T-helper 2 cell treated with Interferon-gamma antibody and Interleukin-4, amounts not matched to agents 100 ng/mL and 5 ng/mL, for 36 hours (primary cell): ENCODE measurements at regions not wholly inside any gene's neighbourhood (a gene's known extent, or its start where the extent isn't known, plus 50 kb on each side); places are given as distances from the start of the nearest gene placed in this dataset.
"Not testable (repeated sequence)": the region's sequence is repeated elsewhere in the genome, so short reads cannot be mapped to it uniquely, and the experiment has no call there.

Experiments
- intact Hi-C: fragments of 100-400 bp; cut with micrococcal nuclease; formaldehyde crosslinking; loops from one replicate; pipeline ENCODE4 v1.15.1; 2023

- intact Hi-C loops = no loop called here
Observed at GRCh38 chr14:21820631-21821030, 147.0 kb upstream of the OR4E1 start.

GRCh38 chr14:21819891-21820290, 146.3 kb upstream of the OR4E1 start:
- intact Hi-C loops = not testable (repeated sequence)

DNA sequence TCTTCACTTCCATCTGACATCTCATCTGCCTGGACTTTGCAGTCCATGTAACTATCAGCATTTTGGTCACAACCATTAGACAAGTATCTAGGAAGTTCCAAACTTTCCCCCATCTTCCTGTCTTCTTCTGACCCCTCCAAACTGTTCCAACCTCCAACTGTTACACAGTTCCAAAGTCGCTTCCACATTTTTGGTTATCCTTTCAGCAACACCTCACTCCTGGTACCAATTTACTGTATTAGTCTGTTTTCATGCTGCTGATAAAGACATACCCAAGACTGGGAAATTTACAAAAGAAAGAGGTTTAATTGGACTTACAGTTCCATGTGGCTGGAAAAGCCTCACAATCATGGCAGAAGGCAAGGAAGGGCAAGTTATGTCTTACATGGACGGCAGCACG, 143.4 kb upstream of the OR4E1 start:
- intact Hi-C loops = not testable (repeated sequence)

- intact Hi-C loops = no loop called here
Observed at GRCh38 chr14:21807975-21808374, 134.4 kb upstream of the OR4E1 start.

- intact Hi-C loops = no loop called here
Observed at GRCh38 chr14:21804981-21805380, 131.4 kb upstream of the OR4E1 start.

GRCh38 chr14:21802441-21802840, 128.8 kb upstream of the OR4E1 start:
- intact Hi-C loops = no loop called here

- intact Hi-C loops = no loop called here
Observed at GRCh38 chr14:21796916-21797315, 123.3 kb upstream of the OR4E1 start.

- intact Hi-C loops = no loop called here
Observed at GRCh38 chr14:21795456-21795855, 121.8 kb upstream of the OR4E1 start.

- intact Hi-C loops = no loop called here
Observed at GRCh38 chr14:21791749-21792148, 118.1 kb upstream of the OR4E1 start.

- intact Hi-C loops = not testable (repeated sequence)
Observed at GRCh38 chr14:21788687-21789086, 115.1 kb upstream of the OR4E1 start.

GRCh38 chr14:21787242-21787641, 113.6 kb upstream of the OR4E1 start:
- intact Hi-C loops = not testable (repeated sequence)

DNA sequence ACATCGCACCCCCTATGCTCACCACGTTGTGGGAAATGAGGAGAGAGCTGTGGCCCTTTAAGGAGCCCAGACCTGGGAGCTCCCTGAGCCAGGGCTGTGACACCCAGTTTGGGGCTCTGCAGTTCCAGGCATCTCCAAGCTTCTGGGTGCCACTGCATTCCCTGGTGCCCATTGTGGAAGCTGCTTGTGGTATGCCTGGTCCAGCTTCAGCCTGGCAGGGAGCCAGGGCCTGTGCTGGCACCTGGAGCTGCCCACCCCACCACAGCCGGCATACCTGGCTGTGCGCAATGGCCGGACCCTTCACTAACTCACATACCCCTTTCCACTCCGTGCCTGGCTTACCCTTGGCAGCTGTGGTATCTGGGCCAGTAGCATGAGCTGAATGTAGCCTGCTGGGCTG, 107.9 kb upstream of the OR4E1 start:
- intact Hi-C loops = no loop called here

- intact Hi-C loops = no loop called here
Observed at GRCh38 chr14:21780429-21781084, 106.9 kb upstream of the OR4E1 start.

GRCh38 chr14:21771671-21772070, 98.1 kb upstream of the OR4E1 start:
- intact Hi-C loops = no loop called here

- intact Hi-C loops = no loop called here
Observed at GRCh38 chr14:21768875-21769257, 95.2 kb upstream of the OR4E1 start.

GRCh38 chr14:21768116-21768874, 94.7 kb upstream of the OR4E1 start:
- intact Hi-C loops = no loop called here

GRCh38 chr14:21760360-21760759, 86.7 kb upstream of the OR4E1 start:
- intact Hi-C loops = not testable (repeated sequence)

- intact Hi-C loops = loop anchor here (10.0 kb wide), 1 partner anchor 785 kb away; no protein-coding TSS in a partner anchor
Observed at GRCh38 chr14:21749306-21749868, 75.8 kb upstream of the OR4E1 start.

DNA sequence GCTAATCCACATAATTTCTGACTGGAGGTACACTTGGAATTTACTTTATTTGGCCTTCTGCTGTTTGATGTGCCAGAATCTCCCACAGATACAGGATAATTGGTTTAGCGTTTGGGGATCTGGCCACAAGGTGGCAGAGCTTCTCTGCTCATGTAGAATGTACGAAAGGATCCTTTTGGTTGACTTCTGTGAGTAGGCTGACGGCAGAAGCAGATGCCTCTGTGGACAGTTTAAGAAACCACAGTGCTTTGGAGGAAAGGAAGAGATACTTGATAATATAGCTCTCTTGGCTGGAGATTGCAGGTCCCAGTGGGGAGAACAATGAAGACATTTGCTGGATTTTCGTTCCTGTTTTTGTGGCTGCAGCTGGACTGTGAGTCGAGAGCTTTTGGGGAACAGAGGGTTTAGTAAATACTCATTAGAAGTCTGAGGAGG, 75.3 kb upstream of the OR4E1 start:
- intact Hi-C loops = loop anchor here (10.0 kb wide), 1 partner anchor 786 kb away; no protein-coding TSS in a partner anchor

DNA sequence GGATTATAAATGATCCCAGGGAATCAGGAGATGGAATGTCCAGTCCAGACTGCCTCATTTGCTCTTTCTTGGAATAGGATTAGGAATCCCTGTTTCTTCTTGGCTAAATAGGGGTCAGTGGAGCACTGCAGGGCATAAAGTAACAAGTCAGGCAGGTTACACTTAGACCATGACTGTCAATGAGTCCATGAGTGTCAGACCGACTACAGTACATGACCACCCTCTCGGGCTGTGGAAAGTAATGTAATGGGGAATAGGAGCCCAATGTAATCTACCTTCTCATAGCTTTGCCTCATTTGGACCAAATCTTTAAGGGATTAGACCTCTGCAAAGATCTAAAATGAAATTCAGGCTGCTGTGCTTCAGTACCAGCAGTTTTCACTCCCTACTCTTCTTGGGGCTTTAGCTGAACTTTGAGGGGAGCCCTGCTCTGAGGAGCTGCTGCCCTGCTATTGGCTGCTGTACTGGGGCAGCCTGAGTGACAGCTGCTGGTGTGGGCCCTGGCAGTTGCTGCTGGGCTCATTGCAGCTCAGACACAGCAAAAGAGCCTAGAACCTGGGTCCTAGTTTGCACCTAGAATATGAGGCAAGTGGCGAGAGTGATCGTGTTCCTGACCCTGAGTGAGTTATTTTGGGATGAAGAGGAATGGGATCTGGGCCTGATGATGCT, 62.2 kb upstream of the OR4E1 start:
- intact Hi-C loops = no loop called here

GRCh38 chr14:21735200-21735599, 61.6 kb upstream of the OR4E1 start:
- intact Hi-C loops = no loop called here
